ENCODE measurements at regions not wholly inside any gene's neighbourhood (a gene's known extent, or its start where the extent isn't known, plus 50 kb on each side); places are given as distances from the start of the nearest gene placed in this dataset.

DNA sequence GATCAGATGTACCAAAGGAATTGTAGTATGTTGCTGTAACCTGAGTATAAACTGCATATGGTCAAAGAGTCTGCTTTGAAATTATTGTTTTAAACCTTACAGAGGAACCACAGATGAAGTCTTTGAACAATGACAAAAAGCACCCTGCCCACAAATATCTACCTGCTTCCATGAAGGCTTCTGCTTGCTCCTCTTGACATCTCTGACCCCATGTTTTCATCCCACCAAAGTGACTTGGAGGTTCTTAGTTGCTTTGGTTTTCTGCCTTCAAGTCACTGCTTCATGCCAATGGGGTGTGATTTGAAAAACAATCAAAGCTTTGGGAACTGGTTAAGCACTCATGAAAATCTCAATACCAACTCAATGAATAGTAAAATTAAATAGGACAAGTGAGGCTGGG is 194.6 kb upstream of the ACTBL2 start:
- Histone ChIP-seq H3K36me3 (no peaks in the 10 kb centered on the region), H3K27me3 (no peaks in the 10 kb centered on the region), H3K4me1 (peaks cover 0 to 5% (median 0%) of the 10 kb centered on the region in 12 donors), H3K27ac (no peak overlapping the region), H3K4me3 (no peak overlapping the region), H3K9me3 (no peaks in the 10 kb centered on the region)
- intact Hi-C loops (cut with DNase I) = no loop called here
- DNase-seq (no peak), ATAC-seq (no peak)
- no peak for TF ChIP-seq POLR2A (IDR thresholded peaks at IDR 0.05)
- TF ChIP-seq, protein P1, sequence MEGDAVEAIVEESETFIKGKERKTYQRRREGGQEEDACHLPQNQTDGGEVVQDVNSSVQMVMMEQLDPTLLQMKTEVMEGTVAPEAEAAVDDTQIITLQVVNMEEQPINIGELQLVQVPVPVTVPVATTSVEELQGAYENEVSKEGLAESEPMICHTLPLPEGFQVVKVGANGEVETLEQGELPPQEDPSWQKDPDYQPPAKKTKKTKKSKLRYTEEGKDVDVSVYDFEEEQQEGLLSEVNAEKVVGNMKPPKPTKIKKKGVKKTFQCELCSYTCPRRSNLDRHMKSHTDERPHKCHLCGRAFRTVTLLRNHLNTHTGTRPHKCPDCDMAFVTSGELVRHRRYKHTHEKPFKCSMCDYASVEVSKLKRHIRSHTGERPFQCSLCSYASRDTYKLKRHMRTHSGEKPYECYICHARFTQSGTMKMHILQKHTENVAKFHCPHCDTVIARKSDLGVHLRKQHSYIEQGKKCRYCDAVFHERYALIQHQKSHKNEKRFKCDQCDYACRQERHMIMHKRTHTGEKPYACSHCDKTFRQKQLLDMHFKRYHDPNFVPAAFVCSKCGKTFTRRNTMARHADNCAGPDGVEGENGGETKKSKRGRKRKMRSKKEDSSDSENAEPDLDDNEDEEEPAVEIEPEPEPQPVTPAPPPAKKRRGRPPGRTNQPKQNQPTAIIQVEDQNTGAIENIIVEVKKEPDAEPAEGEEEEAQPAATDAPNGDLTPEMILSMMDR (IDR thresholded peaks at IDR 0.05) = no peak

GRCh38 chr5:57676222-57677098 is 193.8 kb upstream of the ACTBL2 start:
- Histone ChIP-seq H3K4me3 (no peak overlapping the region), H3K4me1 (peaks cover 0 to 5% (median 0%) of the 10 kb centered on the region in 12 donors), H3K27ac (no peak overlapping the region), H3K36me3 (no peaks in the 10 kb centered on the region), H3K9me3 (no peaks in the 10 kb centered on the region), H3K27me3 (no peaks in the 10 kb centered on the region)
- DNase-seq (no peak), ATAC-seq (peak in 2 of 4 donors; percentile 24 to 42)
- WGBS, 4 donors = 67 to 72% (median 67%) methylated on average over 3 of the region's 3 CpGs
- intact Hi-C loops (cut with DNase I) = no loop called here
- TF ChIP-seq, protein P1 (IDR thresholded peaks at IDR 0.05) = no peak
- TF ChIP-seq POLR2A (IDR thresholded peaks at IDR 0.05) = no peak

DNA sequence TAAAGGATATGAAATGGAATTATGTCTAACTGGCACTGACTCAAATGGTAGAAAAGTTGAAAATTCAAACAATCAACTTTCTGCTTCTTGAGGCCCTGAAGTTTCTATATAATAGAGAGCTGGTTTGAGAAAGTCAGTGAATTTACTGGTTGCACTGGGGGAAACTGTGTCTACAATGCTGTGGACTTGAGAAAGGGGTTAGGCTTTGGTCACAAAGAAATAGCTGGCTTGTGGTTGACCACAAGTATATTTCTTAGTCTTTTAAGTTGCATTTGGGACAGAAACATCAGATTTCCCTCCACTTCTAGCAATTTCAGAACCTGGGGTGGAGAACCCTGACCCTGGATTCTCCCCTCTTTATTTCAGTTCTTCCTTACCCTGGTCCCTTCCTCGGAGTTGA is 192.6 kb upstream of the ACTBL2 start:
- Histone ChIP-seq H3K4me3 (no peak overlapping the region), H3K27me3 (no peaks in the 10 kb centered on the region), H3K4me1 (peaks cover 0 to 5% (median 0%) of the 10 kb centered on the region in 12 donors), H3K9me3 (no peaks in the 10 kb centered on the region), H3K27ac (no peak overlapping the region), H3K36me3 (no peaks in the 10 kb centered on the region)
- 91 to 95% (median 93%) methylated on average over 1 of the region's 1 CpG for WGBS, 4 donors
- TF ChIP-seq POLR2A (IDR thresholded peaks at IDR 0.05) = no peak
- TF ChIP-seq, protein P1 (IDR thresholded peaks at IDR 0.05) = no peak
- intact Hi-C loops (cut with DNase I) = no loop called here
- DNase-seq (no peak), ATAC-seq (no peak)

- ATAC-seq (no peak), DNase-seq (no peak)
- Histone ChIP-seq H3K27me3 (no peaks in the 10 kb centered on the region), H3K4me1 (peaks cover 0 to 3% (median 0%) of the 10 kb centered on the region in 12 donors), H3K27ac (no peak overlapping the region), H3K4me3 (no peak overlapping the region), H3K9me3 (no peaks in the 10 kb centered on the region), H3K36me3 (no peaks in the 10 kb centered on the region)
- intact Hi-C loops (cut with DNase I) = no loop called here
- TF ChIP-seq, protein P1 (IDR thresholded peaks at IDR 0.05) = no peak
- no peak for TF ChIP-seq POLR2A (IDR thresholded peaks at IDR 0.05)
Measured at GRCh38 chr5:57671371-57671770, 188.8 kb upstream of the ACTBL2 start.
